ENCODE measurements at regions not wholly inside any gene's neighbourhood (a gene's known extent, or its start where the extent isn't known, plus 50 kb on each side); places are given as distances from the start of the nearest gene placed in this dataset.

- Histone ChIP-seq H3K4me1 (ENCODE audit: control insufficient read depth in 4 of 4, insufficient read depth in 4 of 4, low read length in 3 of 4) (no peaks in the 10 kb centered on the region), H3K9me3 (ENCODE audit: control insufficient read depth in 4 of 4, low read length in 3 of 4) (no peaks in the 10 kb centered on the region), H3K36me3 (ENCODE audit: control insufficient read depth in 4 of 4, insufficient read depth in 3 of 4, low read depth in 1 of 4, low read length in 3 of 4) (no peaks in the 10 kb centered on the region), H3K27me3 (ENCODE audit: control insufficient read depth in 4 of 4, insufficient read depth in 4 of 4, low read length in 3 of 4) (no peaks in the 10 kb centered on the region), H3K27ac (ENCODE audit: low read depth in 1 of 2, low read length in 2 of 2) (no peak overlapping the region), H3K4me3 (ENCODE audit: low read depth in 1 of 3, low read length in 3 of 3) (no peak overlapping the region), H3K9ac (ENCODE audit: low read depth in 1 of 2, low read length in 2 of 2) (no peak overlapping the region)
- 67% methylated on average over 4 of the region's 4 CpGs for WGBS
- TF ChIP-seq ZBTB33 (IDR thresholded peaks at IDR 0.05), result no peak
- no peak for TF ChIP-seq JUND (IDR thresholded peaks at IDR 0.05)
- no peak for TF ChIP-seq NR2F2 (IDR thresholded peaks at IDR 0.05)
- TF ChIP-seq MAX (IDR thresholded peaks at IDR 0.05), result no peak
- TF ChIP-seq REST (IDR thresholded peaks at IDR 0.05), result no peak
- TF ChIP-seq RXRA (IDR thresholded peaks at IDR 0.05), result no peak
- no peak for TF ChIP-seq YY1 (IDR thresholded peaks at IDR 0.05)
- TF ChIP-seq FOXA2 (IDR thresholded peaks at IDR 0.05), result no peak
- no peak for TF ChIP-seq EGR1 (IDR thresholded peaks at IDR 0.05; ENCODE audit: low read depth in 2 of 2)
- no peak for TF ChIP-seq HNF4A (conservative IDR thresholded peaks at IDR 0.05)
- no peak for TF ChIP-seq CTCF (IDR thresholded peaks at IDR 0.05; ENCODE audit: low read depth, low read length, missing input control)
- TF ChIP-seq SP1 (IDR thresholded peaks at IDR 0.05), result no peak
- TF ChIP-seq, protein P1, sequence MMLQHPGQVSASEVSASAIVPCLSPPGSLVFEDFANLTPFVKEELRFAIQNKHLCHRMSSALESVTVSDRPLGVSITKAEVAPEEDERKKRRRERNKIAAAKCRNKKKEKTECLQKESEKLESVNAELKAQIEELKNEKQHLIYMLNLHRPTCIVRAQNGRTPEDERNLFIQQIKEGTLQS (IDR thresholded peaks at IDR 0.05), result no peak
- no peak for DNase-seq (ENCODE audit: low spot score)
These were observed 393.8 kb upstream of the FSTL5 start for GRCh38 chr4:162557516-162558106.

- TF ChIP-seq JUND (IDR thresholded peaks at IDR 0.05), result no peak
- TF ChIP-seq SP1 (IDR thresholded peaks at IDR 0.05), result no peak
- TF ChIP-seq, protein P1 (IDR thresholded peaks at IDR 0.05), result no peak
- TF ChIP-seq RXRA (IDR thresholded peaks at IDR 0.05), result no peak
- TF ChIP-seq GABPA (IDR thresholded peaks at IDR 0.05 in 1 of 2, conservative IDR thresholded peaks at IDR 0.05 in 1 of 2), result no peak
- TF ChIP-seq HNF4A (conservative IDR thresholded peaks at IDR 0.05), result no peak
- no peak for TF ChIP-seq YY1 (IDR thresholded peaks at IDR 0.05)
- no peak for TF ChIP-seq TAF1 (conservative IDR thresholded peaks at IDR 0.05)
- no peak for TF ChIP-seq EGR1 (IDR thresholded peaks at IDR 0.05; ENCODE audit: low read depth in 2 of 2)
- no peak for TF ChIP-seq NR2F2 (IDR thresholded peaks at IDR 0.05)
- no peak for TF ChIP-seq REST (IDR thresholded peaks at IDR 0.05)
- no peak for TF ChIP-seq FOXA2 (IDR thresholded peaks at IDR 0.05)
- no peak for TF ChIP-seq HNF4G (IDR thresholded peaks at IDR 0.05)
- no peak for TF ChIP-seq ZBTB33 (IDR thresholded peaks at IDR 0.05)
- Histone ChIP-seq H3K27me3 (ENCODE audit: control insufficient read depth in 4 of 4, insufficient read depth in 4 of 4, low read length in 3 of 4) (peaks cover 0 to 4% (median 0%) of the 10 kb centered on the region in 4 donors), H3K9me3 (ENCODE audit: control insufficient read depth in 4 of 4, low read length in 3 of 4) (peaks cover 0 to 1% (median 0%) of the 10 kb centered on the region in 4 donors), H3K27ac (ENCODE audit: low read depth in 1 of 2, low read length in 2 of 2) (no peak overlapping the region), H3K4me1 (ENCODE audit: control insufficient read depth in 4 of 4, insufficient read depth in 4 of 4, low read length in 3 of 4) (no peaks in the 10 kb centered on the region), H3K36me3 (ENCODE audit: control insufficient read depth in 4 of 4, insufficient read depth in 3 of 4, low read depth in 1 of 4, low read length in 3 of 4) (no peaks in the 10 kb centered on the region), H3K4me3 (ENCODE audit: low read depth in 1 of 3, low read length in 3 of 3) (no peak overlapping the region), H3K9ac (ENCODE audit: low read depth in 1 of 2, low read length in 2 of 2) (no peak overlapping the region)
- WGBS, result 60% methylated on average over 1 of the region's 1 CpG
- DNase-seq (ENCODE audit: low spot score), result no peak
These were observed 371.3 kb upstream of the FSTL5 start for GRCh38 chr4:162535121-162535520.

Measured in liver (tissue), 8 donors.